K562 (cell line): ENCODE measurements at regions not wholly inside any gene's neighbourhood (a gene's known extent, or its start where the extent isn't known, plus 50 kb on each side); places are given as distances from the start of the nearest gene placed in this dataset.

ENCODE experiments used
- ATAC-seq: fragments of 200-7000 bp; cut with Tn5 transposase; 3 replicates; pipeline ENCODE4 v1.9.1; 2020; ENCODE audit warnings: moderate library complexity
- BruUV-seq: library from RNA; stranded (reverse); fragments of 400-500 nt; replicated peaks from 2 replicates; lab custom pipeline; 2021; lab: Mats Ljungman, UMichigan
- CTCF ChIA-PET: fragments of 300-600 bp; formaldehyde crosslinking; extraction: SDS; loops from one replicate; lab custom pipeline; 2021; ENCODE audit warnings: low intra/inter-chr PET ratio; lab: Yijun Ruan, JAX
- POLR2A ChIA-PET: fragments of 300-600, 350-650 bp; sonication (Branson Sonifier 250); formaldehyde crosslinking; extraction: SDS; loops from one replicate; lab custom pipeline; 2021; ENCODE audit warnings: antibody characterized with exemption, inconsistent platforms; lab: Yijun Ruan, JAX
- DNase-seq, 4 experiments: peaks; one replicate each; pipeline versions ENCODE4 v3.0.0 to v3.0.0-alpha.2; 2011 to 2018; ENCODE audit warnings: low spot score in 3 of 4, mixed read lengths in 3 of 4; ENCODE audit errors: extremely low read depth in 1 of 4
- FAIRE-seq: peaks from 2 replicates; lab custom pipeline; 2011; peaks lifted over from hg19 to GRCh38; lab: Jason Lieb, UNC
- H2AFZ ChIP-seq: 2 replicates; pipeline ENCODE4 v1.6.0; 2011; ENCODE audit warnings: low read depth, low read length, control low read depth, inconsistent platforms
- H3K27ac ChIP-seq: fragments of 200-600 bp; 3 replicates; pipeline ENCODE4 v1.8.0; 2011; ENCODE audit warnings: low read depth, mild to moderate bottlenecking, control low read depth, inconsistent platforms, low read length, moderate library complexity, mixed read lengths; ENCODE audit errors: extremely low read depth
- H3K27me3 ChIP-seq, 2 experiments: fragments of 300-600 bp in 1 of 2; 2 replicates in 1 of 2; 3 replicates in 1 of 2; pipeline versions ENCODE4 v1.6.0 to v1.8.0; 2011; ENCODE audit warnings: inconsistent platforms in 2 of 2, low read length in 2 of 2, mild to moderate bottlenecking in 1 of 2, mixed read lengths in 1 of 2, moderate library complexity in 1 of 2; ENCODE audit not compliant: control insufficient read depth in 2 of 2, insufficient read depth in 2 of 2
- H3K36me3 ChIP-seq: fragments of 300-600 bp; 3 replicates; pipeline ENCODE4 v1.8.0; 2011; ENCODE audit warnings: mild to moderate bottlenecking, low read length, inconsistent platforms; ENCODE audit not compliant: control insufficient read depth, insufficient read depth
- H3K4me1 ChIP-seq, 2 experiments: fragments of 200-600 bp in 1 of 2; replicated peaks in 1 of 2; 2 replicates in 1 of 2; 3 replicates in 1 of 2; pipeline versions ENCODE4 v1.5.1 to v1.8.0; 2011; ENCODE audit warnings: inconsistent platforms in 2 of 2, low read length in 2 of 2, mild to moderate bottlenecking in 1 of 2, mixed read lengths in 1 of 2, moderate library complexity in 1 of 2; ENCODE audit not compliant: control insufficient read depth in 2 of 2, insufficient read depth in 2 of 2
- H3K4me2 ChIP-seq: 2 replicates; pipeline ENCODE4 v1.6.1; 2011; ENCODE audit warnings: low read length, control low read depth, inconsistent platforms, mixed read lengths; ENCODE audit not compliant: insufficient read depth
- H3K4me3 ChIP-seq: fragments of 200-600 bp; sonication (generic), shearing (Covaris generic); 2 replicates; pipeline ENCODE4 v1.5.1; 2016; ENCODE audit warnings: control low read depth, inconsistent platforms
- H3K79me2 ChIP-seq: fragments of 200-600 bp; 3 replicates; pipeline ENCODE4 v1.8.0; 2011; ENCODE audit warnings: low read length, inconsistent platforms; ENCODE audit not compliant: control insufficient read depth, insufficient read depth
- H3K9ac ChIP-seq, 2 experiments: 2 replicates each; pipeline versions ENCODE4 v1.6.0 to v1.6.1; 2011; ENCODE audit warnings: low read depth in 2 of 2, low read length in 2 of 2, control low read depth in 1 of 2, inconsistent platforms in 1 of 2, mild to moderate bottlenecking in 1 of 2, mixed read lengths in 1 of 2; ENCODE audit not compliant: insufficient read depth in 1 of 2
- H3K9me1 ChIP-seq: one replicate; pipeline ENCODE4 v1.6.0; 2011; ENCODE audit warnings: inconsistent platforms, mild to moderate bottlenecking, low read length, moderate library complexity; ENCODE audit not compliant: control insufficient read depth, insufficient read depth
- H3K9me3 ChIP-seq: replicated peaks from 2 replicates; pipeline ENCODE4 v1.5.1; 2011; ENCODE audit warnings: low read depth, low read length, inconsistent platforms; ENCODE audit not compliant: control insufficient read depth, insufficient read depth
- H4K20me1 ChIP-seq: replicated peaks from 2 replicates; pipeline ENCODE4 v1.6.1; 2011; ENCODE audit warnings: low read length, inconsistent platforms, mixed read lengths; ENCODE audit not compliant: control insufficient read depth, insufficient read depth
- BMI1 ChIP-seq: fragments of 150-350 bp; IDR thresholded peaks from 2 replicates; pipeline ENCODE4 v1.6.1; 2014; ENCODE audit warnings: low read length
- C11orf30 ChIP-seq: fragments of 450-650 bp; IDR thresholded peaks from 2 replicates; pipeline ENCODE4 v1.6.1; 2016; ENCODE audit warnings: low read depth, mild to moderate bottlenecking
- DNMT1 ChIP-seq: fragments of 450-650 bp; IDR thresholded peaks from 2 replicates; pipeline ENCODE4 v1.6.1; 2016; ENCODE audit warnings: antibody characterized with exemption, mild to moderate bottlenecking
- FOSL1 ChIP-seq: fragments of 200-800 bp; sonication (Bioruptor generic); conservative IDR thresholded peaks from 2 replicates; pipeline ENCODE4 v1.6.1; 2016; ENCODE audit warnings: missing genetic modification characterization, missing compliant biosample characterization
- HIVEP1 ChIP-seq: fragments of 250-450 bp; sonication (Bioruptor Pico); IDR thresholded peaks from 2 replicates; pipeline ENCODE4 v1.4.0; 2020; ENCODE audit warnings: mild to moderate bottlenecking
- MAFF ChIP-seq: IDR thresholded peaks from 2 replicates; pipeline ENCODE4 v1.6.1; 2012; ENCODE audit warnings: low read length, improper control_type of control experiment
- MAFG ChIP-seq: fragments of 450-650 bp; conservative IDR thresholded peaks from 2 replicates; pipeline ENCODE4 v1.6.1; 2016; ENCODE audit warnings: missing genetic modification characterization, missing compliant biosample characterization
- RBM14 ChIP-seq: fragments of 200-400 bp; formaldehyde crosslinking; IDR thresholded peaks from 2 replicates; pipeline ENCODE4 v1.6.1; 2018; ENCODE audit warnings: low read depth, mild to moderate bottlenecking, low read length, moderate library complexity, borderline replicate concordance; ENCODE audit not compliant: insufficient read depth
- RFX5 ChIP-seq: IDR thresholded peaks from 2 replicates; pipeline ENCODE4 v1.6.1; 2011; ENCODE audit warnings: low read depth, mild to moderate bottlenecking, improper control_type of control experiment, low read length
- SMAD2 ChIP-seq: fragments of 150-350 bp; IDR thresholded peaks from 2 replicates; pipeline ENCODE4 v1.6.1; 2014; ENCODE audit warnings: low read depth, mild to moderate bottlenecking, low read length
- ZNF316 ChIP-seq: fragments of 450-650 bp; IDR thresholded peaks from 2 replicates; pipeline ENCODE4 v1.6.1; 2016
- WGBS: fragments of 100-300 bp; shearing (Covaris generic); methylation state at CpG from one replicate; pipeline ENCODE4 v1.1.6; 2016; ENCODE audit warnings: low coverage, mixed read lengths; ENCODE audit not compliant: insufficient coverage; ENCODE audit errors: missing lambda C conversion rate; 5-methylcytosine and 5-hydroxymethylcytosine counted together
- in situ Hi-C: fragments of 300-500 bp; cut with MboI; formaldehyde crosslinking; loops from 4 replicates; pipeline ENCODE4 v1.15.0; 2018; ENCODE audit warnings: inconsistent platforms, mixed read lengths
- intact Hi-C: fragments of 100-400 bp; cut with micrococcal nuclease; formaldehyde crosslinking; loops from 2 replicates; pipeline ENCODE4 v1.14.2; 2022
- TF ChIP-seq, protein P1 (sequence below): sonication (generic); formaldehyde crosslinking; IDR thresholded peaks from 2 replicates; pipeline ENCODE4 v1.9.0; 2022; ENCODE audit warnings: mild to moderate bottlenecking, missing genetic modification reagents
- TF ChIP-seq, protein P2 (sequence below), 2 experiments: IDR thresholded peaks; 2 replicates each; pipeline ENCODE4 v1.6.1; 2012; ENCODE audit warnings: improper control_type of control experiment in 2 of 2, low read depth in 2 of 2, low read length in 2 of 2, borderline replicate concordance in 1 of 2
- TF ChIP-seq, protein P3 (sequence below): fragments of 450-650 bp; formaldehyde crosslinking; IDR thresholded peaks from 2 replicates; pipeline ENCODE4 v1.4.0; 2022; ENCODE audit warnings: missing genetic modification characterization

DNA sequence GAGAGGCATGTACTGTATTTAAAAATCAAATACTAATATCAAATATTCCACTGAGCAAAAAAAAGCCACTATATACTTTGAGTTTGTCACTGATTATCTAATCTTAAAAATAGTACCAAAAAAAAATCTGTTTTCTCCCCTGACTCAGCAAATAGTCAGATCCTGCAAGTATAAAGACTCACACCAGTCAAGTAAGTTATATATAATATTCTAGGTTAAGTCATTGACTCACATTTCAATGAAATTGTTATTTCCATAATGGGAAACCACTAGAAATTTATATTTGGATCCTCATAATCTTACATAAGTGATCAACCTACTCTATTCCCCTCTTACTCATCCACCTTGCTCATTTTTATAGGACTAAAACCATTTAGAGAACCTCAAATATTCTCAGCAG, 447.2 kb upstream of the MEF2C start:
- CTCF ChIA-PET, result no interaction called here
- TF ChIP-seq DNMT1 (no peak), MAFG (tag) (peak; percentile 36; the same call in 1 of the 2 replicates), ZNF316 (peak; percentile 60), MAFF (0 out of 2 replicates have a peak, but pooled peaks have one; percentile 28), HIVEP1 (CRISPR knock-in tag) (no peak), C11orf30 (peak; percentile 46; the same call in 1 of the 2 replicates)
- TF ChIP-seq, protein P1, sequence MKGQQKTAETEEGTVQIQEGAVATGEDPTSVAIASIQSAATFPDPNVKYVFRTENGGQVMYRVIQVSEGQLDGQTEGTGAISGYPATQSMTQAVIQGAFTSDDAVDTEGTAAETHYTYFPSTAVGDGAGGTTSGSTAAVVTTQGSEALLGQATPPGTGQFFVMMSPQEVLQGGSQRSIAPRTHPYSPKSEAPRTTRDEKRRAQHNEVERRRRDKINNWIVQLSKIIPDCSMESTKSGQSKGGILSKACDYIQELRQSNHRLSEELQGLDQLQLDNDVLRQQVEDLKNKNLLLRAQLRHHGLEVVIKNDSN, result no peak
- Histone ChIP-seq H3K9me3 (no peaks in the 10 kb centered on the region), H2AFZ (no peak overlapping the region), H3K4me3 (no peak overlapping the region), H3K79me2 (no peaks in the 10 kb centered on the region), H3K9ac (no peak overlapping the region), H3K4me2 (no peak overlapping the region), H3K27ac (no peak overlapping the region), H3K9me1 (no peaks in the 10 kb centered on the region), H3K27me3 (no peaks in the 10 kb centered on the region), H3K36me3 (no peaks in the 10 kb centered on the region), H3K4me1 (no peaks in the 10 kb centered on the region), H4K20me1 (no peaks in the 10 kb centered on the region)
- POLR2A ChIA-PET, result interaction anchor here (0.8 kb wide), 1 partner anchor 13 kb away, joined by 3 read pairs; no protein-coding TSS in a partner anchor
- FAIRE-seq (no peak), ATAC-seq (no peak), DNase-seq (no peak)
- no TSS peak for BruUV-seq
- in situ Hi-C loops (no loop called here), intact Hi-C loops (no loop called here)

DNA sequence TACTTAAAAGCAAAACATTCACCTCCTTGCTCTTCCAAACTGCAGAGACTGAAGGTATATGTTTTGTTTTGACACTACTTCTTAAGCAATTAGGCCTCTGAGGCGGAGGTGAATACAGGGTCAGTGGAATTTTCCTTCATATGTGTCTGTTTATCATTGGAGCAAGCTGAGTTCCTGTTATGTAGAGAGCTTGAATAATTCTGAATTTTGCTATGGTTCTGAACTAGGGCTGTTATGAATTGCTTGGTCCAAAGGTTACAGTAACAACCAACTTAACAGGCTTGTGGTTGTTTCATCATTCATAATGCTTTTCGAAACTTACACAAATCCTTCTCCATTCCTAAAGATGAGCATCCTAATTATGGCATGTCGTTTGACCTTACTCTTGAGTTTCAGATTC, 444.6 kb upstream of the MEF2C start:
- H3K9ac ChIP-seq, result no peak overlapping the region
- WGBS, result 41% methylated on average over 3 of the region's 3 CpGs
- TF ChIP-seq, protein P2, sequence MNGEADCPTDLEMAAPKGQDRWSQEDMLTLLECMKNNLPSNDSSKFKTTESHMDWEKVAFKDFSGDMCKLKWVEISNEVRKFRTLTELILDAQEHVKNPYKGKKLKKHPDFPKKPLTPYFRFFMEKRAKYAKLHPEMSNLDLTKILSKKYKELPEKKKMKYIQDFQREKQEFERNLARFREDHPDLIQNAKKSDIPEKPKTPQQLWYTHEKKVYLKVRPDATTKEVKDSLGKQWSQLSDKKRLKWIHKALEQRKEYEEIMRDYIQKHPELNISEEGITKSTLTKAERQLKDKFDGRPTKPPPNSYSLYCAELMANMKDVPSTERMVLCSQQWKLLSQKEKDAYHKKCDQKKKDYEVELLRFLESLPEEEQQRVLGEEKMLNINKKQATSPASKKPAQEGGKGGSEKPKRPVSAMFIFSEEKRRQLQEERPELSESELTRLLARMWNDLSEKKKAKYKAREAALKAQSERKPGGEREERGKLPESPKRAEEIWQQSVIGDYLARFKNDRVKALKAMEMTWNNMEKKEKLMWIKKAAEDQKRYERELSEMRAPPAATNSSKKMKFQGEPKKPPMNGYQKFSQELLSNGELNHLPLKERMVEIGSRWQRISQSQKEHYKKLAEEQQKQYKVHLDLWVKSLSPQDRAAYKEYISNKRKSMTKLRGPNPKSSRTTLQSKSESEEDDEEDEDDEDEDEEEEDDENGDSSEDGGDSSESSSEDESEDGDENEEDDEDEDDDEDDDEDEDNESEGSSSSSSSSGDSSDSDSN (IDR thresholded peaks at IDR 0.05; ENCODE audit: borderline replicate concordance in 1 of 2, low read depth in 2 of 2, low read length in 2 of 2), result no peak
- TF ChIP-seq RBM14 (no peak), BMI1 (no peak), SMAD2 (no peak), RFX5 (no peak), FOSL1 (no peak)
- TF ChIP-seq, protein P3, sequence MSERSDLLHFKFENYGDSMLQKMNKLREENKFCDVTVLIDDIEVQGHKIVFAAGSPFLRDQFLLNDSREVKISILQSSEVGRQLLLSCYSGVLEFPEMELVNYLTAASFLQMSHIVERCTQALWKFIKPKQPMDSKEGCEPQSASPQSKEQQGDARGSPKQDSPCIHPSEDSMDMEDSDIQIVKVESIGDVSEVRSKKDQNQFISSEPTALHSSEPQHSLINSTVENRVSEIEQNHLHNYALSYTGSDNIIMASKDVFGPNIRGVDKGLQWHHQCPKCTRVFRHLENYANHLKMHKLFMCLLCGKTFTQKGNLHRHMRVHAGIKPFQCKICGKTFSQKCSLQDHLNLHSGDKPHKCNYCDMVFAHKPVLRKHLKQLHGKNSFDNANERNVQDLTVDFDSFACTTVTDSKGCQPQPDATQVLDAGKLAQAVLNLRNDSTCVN (CRISPR knock-in tag), result no peak

More for the DNA sequence above, 444.6 kb upstream of the MEF2C start:
- H4K20me1 ChIP-seq, result no peaks in the 10 kb centered on the region
- BruUV-seq, result no TSS peak
- H3K36me3 ChIP-seq, result no peaks in the 10 kb centered on the region
- CTCF ChIA-PET, result no interaction called here
- H3K27ac ChIP-seq, result no peak overlapping the region
- H3K9me1 ChIP-seq, result no peaks in the 10 kb centered on the region
- H3K79me2 ChIP-seq, result no peaks in the 10 kb centered on the region
- peak overlapping the region; percentile 1 for H2AFZ ChIP-seq
- ATAC-seq (no peak), DNase-seq (no peak), FAIRE-seq (no peak)
- in situ Hi-C loops, result no loop called here
- H3K9me3 ChIP-seq, result no peaks in the 10 kb centered on the region
- no peaks in the 10 kb centered on the region for H3K4me1 ChIP-seq
- intact Hi-C loops, result no loop called here
- H3K4me2 ChIP-seq, result no peak overlapping the region
- POLR2A ChIA-PET, result interaction anchor here (0.6 kb wide), 1 partner anchor 10 kb away, joined by 3 read pairs; no protein-coding TSS in a partner anchor
- no peak overlapping the region for H3K4me3 ChIP-seq
- no peaks in the 10 kb centered on the region for H3K27me3 ChIP-seq
